ENCODE measurements at regions not wholly inside any gene's neighbourhood (a gene's known extent, or its start where the extent isn't known, plus 50 kb on each side); places are given as distances from the start of the nearest gene placed in this dataset.

DNA sequence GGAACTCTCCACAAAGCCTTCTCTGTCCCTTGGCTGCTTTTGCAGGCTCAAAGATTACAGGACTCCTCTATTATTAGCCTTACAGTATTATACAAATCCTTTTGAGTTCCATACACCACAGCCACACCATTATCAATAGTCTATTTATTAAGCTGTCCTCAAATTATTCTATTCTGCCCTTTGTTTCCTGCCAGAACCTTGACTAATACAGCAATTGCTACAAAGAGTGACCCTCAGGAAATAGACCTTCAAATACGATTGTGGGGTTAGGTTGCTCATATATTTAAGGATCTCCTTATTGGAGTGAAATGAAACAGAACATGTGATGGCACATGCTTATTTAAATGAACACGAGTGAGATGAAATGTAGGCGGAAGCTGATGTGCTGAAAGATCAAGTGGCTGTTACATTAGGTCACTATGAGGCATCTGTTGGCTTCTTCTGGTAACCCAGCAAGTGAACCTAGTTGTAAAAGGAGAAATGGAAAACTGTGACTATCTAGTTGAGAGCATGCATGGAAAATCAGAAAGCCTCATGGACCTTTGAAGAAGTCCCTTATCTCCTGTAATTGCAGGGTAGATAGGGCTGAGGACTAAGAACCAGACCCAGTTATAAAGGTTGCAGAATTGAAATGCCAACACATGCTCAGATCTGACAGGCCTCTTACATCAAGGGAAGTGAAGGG lies 75.5 kb downstream of the AVPR1A start:
- H3K27ac ChIP-seq: no peak overlapping the region
- no peak for TF ChIP-seq ZFX (IDR thresholded peaks at IDR 0.05)
- TF ChIP-seq CTCF (conservative IDR thresholded peaks at IDR 0.05): no peak

DNA sequence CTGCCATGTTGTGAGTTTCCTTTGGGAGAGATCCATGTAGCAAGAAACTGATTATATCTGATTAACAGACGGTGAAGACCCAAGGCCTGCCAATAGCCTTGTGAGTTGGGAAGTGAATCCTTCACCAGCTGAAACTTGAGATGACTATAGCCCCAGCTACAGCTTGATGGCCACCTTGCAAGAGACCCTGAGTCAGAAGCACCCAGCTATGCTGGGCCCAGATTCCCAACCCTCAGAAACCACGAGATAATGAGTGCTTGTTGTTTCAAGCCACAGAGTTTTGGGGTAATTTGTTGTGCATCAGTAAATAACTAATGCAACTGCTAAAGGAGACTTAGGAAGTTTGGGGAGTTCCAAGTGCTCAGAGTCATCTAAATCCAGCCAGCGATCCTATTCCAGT lies 80.3 kb downstream of the AVPR1A start:
- H3K27ac ChIP-seq: no peak overlapping the region
- TF ChIP-seq ZFX (IDR thresholded peaks at IDR 0.05) (no peak), CTCF (conservative IDR thresholded peaks at IDR 0.05) (no peak)

- no peak overlapping the region for H3K27ac ChIP-seq
- no peak for TF ChIP-seq CTCF (conservative IDR thresholded peaks at IDR 0.05)
- no peak for TF ChIP-seq ZFX (IDR thresholded peaks at IDR 0.05)
Observed at GRCh38 chr12:63069860-63070617, 81.0 kb downstream of the AVPR1A start.

- H3K27ac ChIP-seq: no peak overlapping the region
- TF ChIP-seq CTCF (conservative IDR thresholded peaks at IDR 0.05) (peak; percentile 86), ZFX (IDR thresholded peaks at IDR 0.05) (no peak)
Observed at GRCh38 chr12:63068857-63069442, 82.1 kb downstream of the AVPR1A start.

DNA sequence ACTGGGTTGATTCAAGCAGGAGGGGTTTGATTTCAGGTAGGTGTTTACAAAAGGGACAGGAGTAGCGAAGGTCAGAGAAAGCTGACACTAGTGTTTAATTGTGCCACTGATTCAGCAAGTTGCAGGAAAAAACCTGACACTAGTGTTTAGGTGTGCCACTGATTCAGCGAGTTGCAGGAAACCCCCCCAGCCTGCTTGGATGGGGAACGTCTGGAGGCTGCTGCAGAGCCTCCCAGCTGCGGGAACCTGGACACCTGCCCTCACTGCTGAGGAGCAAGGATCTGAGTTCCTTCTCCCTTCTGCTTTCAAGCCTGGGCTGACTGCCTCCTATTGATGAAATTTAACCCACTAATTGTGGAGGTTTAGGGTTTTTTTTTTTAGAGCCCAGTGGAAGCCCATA lies 84.2 kb downstream of the AVPR1A start:
- H3K27ac ChIP-seq: no peak overlapping the region
- TF ChIP-seq ZFX (IDR thresholded peaks at IDR 0.05): no peak
- no peak for TF ChIP-seq CTCF (conservative IDR thresholded peaks at IDR 0.05)

DNA sequence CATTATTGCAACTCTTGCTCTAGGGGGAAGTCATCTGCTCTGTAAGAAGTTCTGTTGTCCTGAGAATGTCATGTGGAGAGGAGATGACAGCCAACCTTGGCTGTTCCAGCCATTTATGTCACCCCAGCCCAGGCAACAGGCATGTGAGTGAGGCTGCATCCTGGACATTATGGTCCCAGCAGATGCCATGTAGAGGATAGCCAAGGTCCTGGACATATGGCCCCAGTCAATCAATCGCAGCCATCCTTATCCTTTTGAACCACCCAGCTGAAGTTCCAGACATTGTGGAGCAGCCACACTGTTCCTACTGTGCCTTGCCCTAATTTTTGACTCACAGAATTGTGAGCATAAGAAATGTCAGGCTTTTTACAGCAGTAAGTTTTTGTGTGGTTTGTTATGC lies 84.9 kb downstream of the AVPR1A start:
- no peak overlapping the region for H3K27ac ChIP-seq
- no peak for TF ChIP-seq CTCF (conservative IDR thresholded peaks at IDR 0.05)
- no peak for TF ChIP-seq ZFX (IDR thresholded peaks at IDR 0.05)

DNA sequence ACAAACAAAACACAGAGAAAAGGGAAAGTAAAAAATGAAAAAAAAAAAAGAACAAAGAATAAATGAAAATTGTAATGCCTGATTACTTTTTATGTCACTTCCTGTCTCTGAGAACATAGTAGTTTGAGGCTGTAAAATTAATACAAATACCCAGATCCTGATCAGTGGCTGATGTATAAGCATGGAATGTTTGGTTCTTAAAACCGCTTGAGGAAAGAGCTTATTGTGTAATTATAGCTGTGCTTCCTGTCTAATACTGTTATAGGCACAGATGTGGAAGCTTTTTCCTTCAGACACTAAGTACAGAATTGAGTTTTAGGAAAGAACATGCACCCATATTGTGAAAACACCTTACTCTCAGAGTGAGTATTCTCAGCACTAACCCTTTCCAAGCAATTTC lies 86.9 kb downstream of the AVPR1A start:
- TF ChIP-seq ZFX (IDR thresholded peaks at IDR 0.05): no peak
- TF ChIP-seq CTCF (conservative IDR thresholded peaks at IDR 0.05): no peak
- H3K27ac ChIP-seq: no peak overlapping the region
